Stomach (tissue), 4 donors: ENCODE measurements at regions not wholly inside any gene's neighbourhood (a gene's known extent, or its start where the extent isn't known, plus 50 kb on each side); places are given as distances from the start of the nearest gene placed in this dataset.

Experiments used
- EP300 ChIP-seq: sonication (generic); formaldehyde crosslinking; IDR thresholded peaks from one replicate; pipeline ENCODE4 v1.6.1; 2017; ENCODE audit warnings: antibody characterized with exemption
- POLR2A ChIP-seq, 4 donors: fragments of 450-650 bp; IDR thresholded peaks; one replicate each; pipeline ENCODE4 v1.6.1; 2016; ENCODE audit warnings: antibody characterized with exemption in 4 of 4, control low read depth in 2 of 4, mild to moderate bottlenecking in 1 of 4, moderate library complexity in 1 of 4
- POLR2AphosphoS5 ChIP-seq, 3 donors: sonication (generic); formaldehyde crosslinking; IDR thresholded peaks; one replicate each; pipeline ENCODE4 v1.6.1; 2016; ENCODE audit warnings: antibody characterized with exemption in 3 of 3
- TF ChIP-seq, protein P1 (sequence below), 7 experiments: fragments of 450-650 bp in 4 of 7; fragments of 200-600 bp in 3 of 7; sonication (generic) in 3 of 7; IDR thresholded peaks; one replicate each; pipeline ENCODE4 v1.5.1; 2016 to 2019; ENCODE audit warnings: antibody characterized with exemption in 7 of 7, control low read depth in 2 of 7, mild to moderate bottlenecking in 1 of 7

DNA sequence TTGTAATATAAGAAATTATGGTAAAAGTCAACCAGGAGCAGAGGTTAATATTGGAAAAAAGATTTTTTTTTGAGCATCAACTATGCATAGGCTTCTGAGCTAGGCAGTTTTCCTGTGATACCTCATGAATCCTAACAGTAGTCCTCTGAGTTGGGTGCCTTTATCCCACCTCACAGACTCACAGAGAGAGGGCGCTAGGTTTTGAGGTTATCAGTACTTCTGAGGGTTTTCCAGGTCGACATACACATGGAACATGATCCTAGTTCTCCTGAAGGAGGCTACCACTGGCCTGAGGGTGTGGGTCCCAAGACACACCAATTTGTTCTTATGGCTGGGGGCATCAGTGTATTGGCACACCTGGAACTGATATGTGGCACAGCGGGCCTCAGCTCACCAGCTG, 358.8 kb upstream of the JAG1 start:
- no peak for TF ChIP-seq EP300
- TF ChIP-seq POLR2A (IDR thresholded peaks at IDR 0.05) = no peak
- TF ChIP-seq, protein P1, sequence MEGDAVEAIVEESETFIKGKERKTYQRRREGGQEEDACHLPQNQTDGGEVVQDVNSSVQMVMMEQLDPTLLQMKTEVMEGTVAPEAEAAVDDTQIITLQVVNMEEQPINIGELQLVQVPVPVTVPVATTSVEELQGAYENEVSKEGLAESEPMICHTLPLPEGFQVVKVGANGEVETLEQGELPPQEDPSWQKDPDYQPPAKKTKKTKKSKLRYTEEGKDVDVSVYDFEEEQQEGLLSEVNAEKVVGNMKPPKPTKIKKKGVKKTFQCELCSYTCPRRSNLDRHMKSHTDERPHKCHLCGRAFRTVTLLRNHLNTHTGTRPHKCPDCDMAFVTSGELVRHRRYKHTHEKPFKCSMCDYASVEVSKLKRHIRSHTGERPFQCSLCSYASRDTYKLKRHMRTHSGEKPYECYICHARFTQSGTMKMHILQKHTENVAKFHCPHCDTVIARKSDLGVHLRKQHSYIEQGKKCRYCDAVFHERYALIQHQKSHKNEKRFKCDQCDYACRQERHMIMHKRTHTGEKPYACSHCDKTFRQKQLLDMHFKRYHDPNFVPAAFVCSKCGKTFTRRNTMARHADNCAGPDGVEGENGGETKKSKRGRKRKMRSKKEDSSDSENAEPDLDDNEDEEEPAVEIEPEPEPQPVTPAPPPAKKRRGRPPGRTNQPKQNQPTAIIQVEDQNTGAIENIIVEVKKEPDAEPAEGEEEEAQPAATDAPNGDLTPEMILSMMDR (IDR thresholded peaks at IDR 0.05) = no peak
- no peak for TF ChIP-seq POLR2AphosphoS5 (IDR thresholded peaks at IDR 0.05)
